Neural cell (in vitro differentiated cells): ENCODE measurements at regions not wholly inside any gene's neighbourhood (a gene's known extent, or its start where the extent isn't known, plus 50 kb on each side); places are given as distances from the start of the nearest gene placed in this dataset.

Experiments
- EP300 ChIP-seq: fragments of 450-650 bp; conservative IDR thresholded peaks from 2 replicates; pipeline ENCODE4 v1.6.1; 2014; ENCODE audit warnings: antibody characterized with exemption, mild to moderate bottlenecking, moderate library complexity; ENCODE audit not compliant: poor library complexity, severe bottlenecking
- EZH2 ChIP-seq: fragments of 200-600, 300-800 bp; shearing (Covaris generic), sonication (generic); IDR thresholded peaks from 2 replicates; pipeline ENCODE4 v1.6.1; 2014; ENCODE audit warnings: antibody characterized with exemption, low read length, borderline replicate concordance, mild to moderate bottlenecking; ENCODE audit not compliant: insufficient read depth, poor library complexity, severe bottlenecking
- MXI1 ChIP-seq: fragments of 450-650 bp; conservative IDR thresholded peaks from 2 replicates; pipeline ENCODE4 v1.6.1; 2014; ENCODE audit warnings: antibody characterized with exemption, mild to moderate bottlenecking; ENCODE audit not compliant: poor library complexity, severe bottlenecking
- POLR2AphosphoS5 ChIP-seq: IDR thresholded peaks from 2 replicates; pipeline ENCODE4 v1.6.1; 2012
- RAD21 ChIP-seq: fragments of 450-650 bp; conservative IDR thresholded peaks from 2 replicates; pipeline ENCODE4 v1.6.1; 2014; ENCODE audit warnings: antibody characterized with exemption, mild to moderate bottlenecking, moderate library complexity
- SMC3 ChIP-seq: fragments of 450-650 bp; conservative IDR thresholded peaks from 2 replicates; pipeline ENCODE4 v1.6.1; 2014; ENCODE audit warnings: antibody characterized with exemption, mild to moderate bottlenecking, moderate library complexity; ENCODE audit not compliant: poor library complexity
- TAF1 ChIP-seq: IDR thresholded peaks from 2 replicates; pipeline ENCODE4 v1.6.1; 2012; ENCODE audit warnings: low read depth
- TF ChIP-seq, protein P1 (sequence below): fragments of 450-650 bp; IDR thresholded peaks from 2 replicates; pipeline ENCODE4 v1.5.1; 2014; ENCODE audit warnings: antibody characterized with exemption, mild to moderate bottlenecking, moderate library complexity; ENCODE audit not compliant: poor library complexity, severe bottlenecking
- TF ChIP-seq, protein P2 (sequence below): IDR thresholded peaks from 2 replicates; pipeline ENCODE4 v1.6.1; 2012; ENCODE audit warnings: borderline replicate concordance

DNA sequence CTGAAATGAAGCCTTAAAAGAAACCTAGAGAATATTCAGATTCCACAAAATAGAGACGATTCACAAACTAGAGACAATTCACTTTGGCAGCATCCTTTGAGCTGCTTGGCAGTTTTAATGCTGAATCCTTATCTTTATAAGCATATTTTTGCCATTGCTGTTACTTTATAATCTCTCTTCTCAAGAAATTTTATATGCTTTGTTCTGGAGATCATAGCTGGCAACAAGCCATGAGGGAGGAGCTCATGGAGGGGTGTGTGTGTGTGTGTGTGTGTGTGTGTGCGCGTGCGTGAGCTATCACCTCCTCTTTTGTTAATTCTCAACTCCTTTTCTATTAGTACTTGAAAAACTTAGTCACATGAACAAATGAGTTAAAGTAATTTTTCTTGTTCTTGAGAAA is 495.0 kb upstream of the RGMA start:
- TF ChIP-seq, protein P1, sequence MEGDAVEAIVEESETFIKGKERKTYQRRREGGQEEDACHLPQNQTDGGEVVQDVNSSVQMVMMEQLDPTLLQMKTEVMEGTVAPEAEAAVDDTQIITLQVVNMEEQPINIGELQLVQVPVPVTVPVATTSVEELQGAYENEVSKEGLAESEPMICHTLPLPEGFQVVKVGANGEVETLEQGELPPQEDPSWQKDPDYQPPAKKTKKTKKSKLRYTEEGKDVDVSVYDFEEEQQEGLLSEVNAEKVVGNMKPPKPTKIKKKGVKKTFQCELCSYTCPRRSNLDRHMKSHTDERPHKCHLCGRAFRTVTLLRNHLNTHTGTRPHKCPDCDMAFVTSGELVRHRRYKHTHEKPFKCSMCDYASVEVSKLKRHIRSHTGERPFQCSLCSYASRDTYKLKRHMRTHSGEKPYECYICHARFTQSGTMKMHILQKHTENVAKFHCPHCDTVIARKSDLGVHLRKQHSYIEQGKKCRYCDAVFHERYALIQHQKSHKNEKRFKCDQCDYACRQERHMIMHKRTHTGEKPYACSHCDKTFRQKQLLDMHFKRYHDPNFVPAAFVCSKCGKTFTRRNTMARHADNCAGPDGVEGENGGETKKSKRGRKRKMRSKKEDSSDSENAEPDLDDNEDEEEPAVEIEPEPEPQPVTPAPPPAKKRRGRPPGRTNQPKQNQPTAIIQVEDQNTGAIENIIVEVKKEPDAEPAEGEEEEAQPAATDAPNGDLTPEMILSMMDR = no peak
- TF ChIP-seq, protein P2, sequence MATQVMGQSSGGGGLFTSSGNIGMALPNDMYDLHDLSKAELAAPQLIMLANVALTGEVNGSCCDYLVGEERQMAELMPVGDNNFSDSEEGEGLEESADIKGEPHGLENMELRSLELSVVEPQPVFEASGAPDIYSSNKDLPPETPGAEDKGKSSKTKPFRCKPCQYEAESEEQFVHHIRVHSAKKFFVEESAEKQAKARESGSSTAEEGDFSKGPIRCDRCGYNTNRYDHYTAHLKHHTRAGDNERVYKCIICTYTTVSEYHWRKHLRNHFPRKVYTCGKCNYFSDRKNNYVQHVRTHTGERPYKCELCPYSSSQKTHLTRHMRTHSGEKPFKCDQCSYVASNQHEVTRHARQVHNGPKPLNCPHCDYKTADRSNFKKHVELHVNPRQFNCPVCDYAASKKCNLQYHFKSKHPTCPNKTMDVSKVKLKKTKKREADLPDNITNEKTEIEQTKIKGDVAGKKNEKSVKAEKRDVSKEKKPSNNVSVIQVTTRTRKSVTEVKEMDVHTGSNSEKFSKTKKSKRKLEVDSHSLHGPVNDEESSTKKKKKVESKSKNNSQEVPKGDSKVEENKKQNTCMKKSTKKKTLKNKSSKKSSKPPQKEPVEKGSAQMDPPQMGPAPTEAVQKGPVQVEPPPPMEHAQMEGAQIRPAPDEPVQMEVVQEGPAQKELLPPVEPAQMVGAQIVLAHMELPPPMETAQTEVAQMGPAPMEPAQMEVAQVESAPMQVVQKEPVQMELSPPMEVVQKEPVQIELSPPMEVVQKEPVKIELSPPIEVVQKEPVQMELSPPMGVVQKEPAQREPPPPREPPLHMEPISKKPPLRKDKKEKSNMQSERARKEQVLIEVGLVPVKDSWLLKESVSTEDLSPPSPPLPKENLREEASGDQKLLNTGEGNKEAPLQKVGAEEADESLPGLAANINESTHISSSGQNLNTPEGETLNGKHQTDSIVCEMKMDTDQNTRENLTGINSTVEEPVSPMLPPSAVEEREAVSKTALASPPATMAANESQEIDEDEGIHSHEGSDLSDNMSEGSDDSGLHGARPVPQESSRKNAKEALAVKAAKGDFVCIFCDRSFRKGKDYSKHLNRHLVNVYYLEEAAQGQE = no peak
- no peak for TF ChIP-seq EZH2
- TF ChIP-seq POLR2AphosphoS5 = no peak
- TF ChIP-seq TAF1 = no peak
- TF ChIP-seq RAD21 = no peak
- no peak for TF ChIP-seq EP300
- no peak for TF ChIP-seq MXI1
- TF ChIP-seq SMC3 = no peak
